ENCODE measurements at regions not wholly inside any gene's neighbourhood (a gene's known extent, or its start where the extent isn't known, plus 50 kb on each side); places are given as distances from the start of the nearest gene placed in this dataset.

GRCh38 chr20:22425344-22426295 lies 158.8 kb downstream of the FOXA2 start:
- DNase-seq (ENCODE audit: low read depth) = no peak
- TF ChIP-seq CTCF (conservative IDR thresholded peaks at IDR 0.05; ENCODE audit: low read length) = no peak
- H3K4me3 ChIP-seq (ENCODE audit: low read length) = no peak overlapping the region

GRCh38 chr20:22423190-22423832 lies 161.1 kb downstream of the FOXA2 start:
- no peak for TF ChIP-seq CTCF (conservative IDR thresholded peaks at IDR 0.05; ENCODE audit: low read length)
- H3K4me3 ChIP-seq (ENCODE audit: low read length) = no peak overlapping the region
- DNase-seq (ENCODE audit: low read depth) = no peak

- H3K4me3 ChIP-seq (ENCODE audit: low read length) = no peak overlapping the region
- DNase-seq (ENCODE audit: low read depth) = no peak
- TF ChIP-seq CTCF (conservative IDR thresholded peaks at IDR 0.05; ENCODE audit: low read length) = no peak
Measured at GRCh38 chr20:22420116-22420598, 164.2 kb downstream of the FOXA2 start.

- no peak for TF ChIP-seq CTCF (conservative IDR thresholded peaks at IDR 0.05; ENCODE audit: low read length)
- no peak overlapping the region for H3K4me3 ChIP-seq (ENCODE audit: low read length)
- DNase-seq (ENCODE audit: low read depth) = no peak
Measured at GRCh38 chr20:22418738-22419137, 165.6 kb downstream of the FOXA2 start.

- DNase-seq (ENCODE audit: low read depth) = peak; percentile 27
Measured at GRCh38 chr20:22414305-22414742, 170.0 kb downstream of the FOXA2 start.

More at GRCh38 chr20:22414305-22414742, 170.0 kb downstream of the FOXA2 start:
- no peak overlapping the region for H3K4me3 ChIP-seq (ENCODE audit: low read length)
- no peak for TF ChIP-seq CTCF (conservative IDR thresholded peaks at IDR 0.05; ENCODE audit: low read length)
